ENCODE measurements at regions not wholly inside any gene's neighbourhood (a gene's known extent, or its start where the extent isn't known, plus 50 kb on each side); places are given as distances from the start of the nearest gene placed in this dataset.

DNA sequence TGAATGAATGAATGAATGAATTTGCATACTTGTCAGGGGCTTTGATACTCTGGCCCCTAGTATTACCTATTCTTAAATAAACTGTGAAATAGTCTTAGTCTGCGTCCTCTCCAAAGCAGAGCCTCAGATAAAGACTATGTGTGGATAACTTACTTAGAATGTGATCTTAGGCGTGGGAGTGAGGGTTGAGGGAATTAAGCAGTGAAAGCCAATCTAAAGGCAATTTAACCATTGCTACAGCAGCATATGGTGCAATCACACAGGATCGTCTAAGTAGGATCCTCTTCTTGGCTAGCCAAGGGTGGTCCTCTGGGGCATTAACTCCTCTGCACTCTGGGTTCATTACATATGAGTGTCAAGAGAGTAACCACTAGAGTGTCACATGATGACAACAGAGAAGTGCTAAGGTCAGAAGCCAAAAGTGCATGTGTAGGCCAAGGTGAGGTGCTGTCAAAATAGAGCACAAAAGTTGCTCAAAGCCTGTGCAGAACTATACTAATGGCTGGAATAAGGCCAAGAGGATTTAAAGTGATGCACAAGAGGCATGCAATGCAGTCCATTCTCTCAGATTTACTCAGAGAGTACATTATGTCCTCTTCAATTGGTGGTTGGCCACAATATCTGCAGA is 274.4 kb upstream of the SEMA6A start:
- TF ChIP-seq, protein P1, sequence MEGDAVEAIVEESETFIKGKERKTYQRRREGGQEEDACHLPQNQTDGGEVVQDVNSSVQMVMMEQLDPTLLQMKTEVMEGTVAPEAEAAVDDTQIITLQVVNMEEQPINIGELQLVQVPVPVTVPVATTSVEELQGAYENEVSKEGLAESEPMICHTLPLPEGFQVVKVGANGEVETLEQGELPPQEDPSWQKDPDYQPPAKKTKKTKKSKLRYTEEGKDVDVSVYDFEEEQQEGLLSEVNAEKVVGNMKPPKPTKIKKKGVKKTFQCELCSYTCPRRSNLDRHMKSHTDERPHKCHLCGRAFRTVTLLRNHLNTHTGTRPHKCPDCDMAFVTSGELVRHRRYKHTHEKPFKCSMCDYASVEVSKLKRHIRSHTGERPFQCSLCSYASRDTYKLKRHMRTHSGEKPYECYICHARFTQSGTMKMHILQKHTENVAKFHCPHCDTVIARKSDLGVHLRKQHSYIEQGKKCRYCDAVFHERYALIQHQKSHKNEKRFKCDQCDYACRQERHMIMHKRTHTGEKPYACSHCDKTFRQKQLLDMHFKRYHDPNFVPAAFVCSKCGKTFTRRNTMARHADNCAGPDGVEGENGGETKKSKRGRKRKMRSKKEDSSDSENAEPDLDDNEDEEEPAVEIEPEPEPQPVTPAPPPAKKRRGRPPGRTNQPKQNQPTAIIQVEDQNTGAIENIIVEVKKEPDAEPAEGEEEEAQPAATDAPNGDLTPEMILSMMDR (conservative IDR thresholded peaks at IDR 0.05; ENCODE audit: low read depth, low read length) = no peak

DNA sequence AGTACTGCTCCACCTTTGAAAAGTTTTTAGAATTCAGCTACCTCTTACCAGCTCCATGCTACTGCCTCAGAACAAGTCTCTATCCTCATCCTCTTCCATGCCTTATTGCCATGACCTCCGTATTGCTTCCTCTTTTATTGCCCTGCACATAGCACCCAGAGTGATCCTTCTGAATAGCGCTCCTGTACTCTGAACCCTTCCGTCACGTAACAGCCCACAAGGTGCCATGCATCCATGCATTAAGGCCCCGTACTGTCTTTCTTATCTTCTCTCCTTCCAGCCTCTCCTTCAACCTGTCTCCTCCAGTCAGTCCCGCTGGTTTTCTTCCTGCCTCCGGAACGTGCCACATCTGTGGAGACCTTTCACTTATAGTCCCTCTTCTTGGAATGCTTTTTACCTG is 273.3 kb upstream of the SEMA6A start:
- Histone ChIP-seq H3K4me2 (no peak overlapping the region), H3K79me2 (ENCODE audit: insufficient read depth, low read depth) (no peaks in the 10 kb centered on the region), H3K4me1 (ENCODE audit: low read depth, poor library complexity, severe bottlenecking) (no peaks in the 10 kb centered on the region), H2AFZ (ENCODE audit: low read depth) (no peak overlapping the region), H3K27ac (no peak overlapping the region), H3K36me3 (ENCODE audit: insufficient read depth) (no peaks in the 10 kb centered on the region), H3K27me3 (ENCODE audit: insufficient read depth, low read depth) (no peaks in the 10 kb centered on the region), H3K9ac (no peak overlapping the region), H3K4me3 (IDR thresholded peaks at IDR 0.05; ENCODE audit: insufficient read depth, low read depth, low read length) (no peak overlapping the region), H4K20me1 (ENCODE audit: insufficient read depth) (no peaks in the 10 kb centered on the region)
- TF ChIP-seq, protein P1 (conservative IDR thresholded peaks at IDR 0.05; ENCODE audit: low read depth, low read length) = no peak

More for the DNA sequence above, 274.4 kb upstream of the SEMA6A start:
- no peak overlapping the region for H3K9ac ChIP-seq
- H3K4me3 ChIP-seq (IDR thresholded peaks at IDR 0.05; ENCODE audit: insufficient read depth, low read depth, low read length) = no peak overlapping the region
- H4K20me1 ChIP-seq (ENCODE audit: insufficient read depth) = no peaks in the 10 kb centered on the region
- H3K4me2 ChIP-seq = no peak overlapping the region
- H3K27ac ChIP-seq = no peak overlapping the region
- H2AFZ ChIP-seq (ENCODE audit: low read depth) = no peak overlapping the region
- no peaks in the 10 kb centered on the region for H3K4me1 ChIP-seq (ENCODE audit: low read depth, poor library complexity, severe bottlenecking)
- no peaks in the 10 kb centered on the region for H3K36me3 ChIP-seq (ENCODE audit: insufficient read depth)
- no peaks in the 10 kb centered on the region for H3K27me3 ChIP-seq (ENCODE audit: insufficient read depth, low read depth)
- no peaks in the 10 kb centered on the region for H3K79me2 ChIP-seq (ENCODE audit: insufficient read depth, low read depth)

DNA sequence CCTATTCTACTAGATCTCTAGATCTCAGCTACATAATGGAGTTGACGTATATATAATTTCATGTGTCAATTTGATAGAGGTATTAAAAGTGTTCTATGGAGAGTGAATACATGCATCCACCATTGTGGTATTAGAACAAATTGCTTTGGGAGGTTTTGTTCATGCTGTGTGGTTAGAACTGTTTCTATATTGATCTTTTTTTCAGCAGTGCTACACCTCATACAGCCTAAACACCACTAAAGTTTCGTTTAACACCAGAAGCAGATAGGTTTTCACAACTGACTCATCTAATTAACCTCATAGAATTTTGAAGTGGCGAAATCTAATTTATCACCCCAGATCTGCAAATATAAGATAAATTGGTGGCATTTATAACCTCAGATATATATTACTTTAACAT is 269.4 kb upstream of the SEMA6A start:
- Histone ChIP-seq H3K36me3 (ENCODE audit: insufficient read depth) (no peaks in the 10 kb centered on the region), H3K27ac (no peak overlapping the region), H3K9ac (no peak overlapping the region), H3K4me1 (ENCODE audit: low read depth, poor library complexity, severe bottlenecking) (no peaks in the 10 kb centered on the region), H3K4me2 (no peak overlapping the region), H3K27me3 (ENCODE audit: insufficient read depth, low read depth) (no peaks in the 10 kb centered on the region), H3K4me3 (IDR thresholded peaks at IDR 0.05; ENCODE audit: insufficient read depth, low read depth, low read length) (no peak overlapping the region), H4K20me1 (ENCODE audit: insufficient read depth) (no peaks in the 10 kb centered on the region), H2AFZ (ENCODE audit: low read depth) (no peak overlapping the region), H3K79me2 (ENCODE audit: insufficient read depth, low read depth) (no peaks in the 10 kb centered on the region)
- TF ChIP-seq, protein P1 (conservative IDR thresholded peaks at IDR 0.05; ENCODE audit: low read depth, low read length) = no peak

DNA sequence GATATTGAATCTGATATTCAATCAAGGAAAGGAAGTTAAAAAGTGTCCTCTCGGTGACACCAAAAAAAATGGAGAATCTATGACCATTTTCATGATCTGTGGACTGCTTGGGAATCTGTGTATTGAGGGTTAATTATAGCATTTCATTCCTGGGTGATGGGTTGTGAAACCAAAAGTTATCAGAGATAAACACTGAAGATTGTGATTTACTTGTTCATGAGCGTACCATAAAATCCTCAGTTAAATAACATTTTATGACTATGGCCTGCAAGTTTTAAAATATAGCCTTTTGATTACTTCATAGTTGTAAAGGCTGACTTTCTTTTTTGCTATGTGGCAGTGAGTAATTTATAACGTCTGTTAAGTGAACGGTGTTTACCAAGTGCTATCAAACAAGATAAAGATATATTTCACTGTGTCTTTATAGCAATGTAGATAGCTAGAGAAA is 267.9 kb upstream of the SEMA6A start:
- TF ChIP-seq, protein P1 (conservative IDR thresholded peaks at IDR 0.05; ENCODE audit: low read depth, low read length) = no peak
- H3K79me2 ChIP-seq (ENCODE audit: insufficient read depth, low read depth) = no peaks in the 10 kb centered on the region
- H3K9ac ChIP-seq = no peak overlapping the region
- H3K4me3 ChIP-seq (IDR thresholded peaks at IDR 0.05; ENCODE audit: insufficient read depth, low read depth, low read length) = no peak overlapping the region
- no peaks in the 10 kb centered on the region for H4K20me1 ChIP-seq (ENCODE audit: insufficient read depth)
- no peak overlapping the region for H3K27ac ChIP-seq
- H3K4me1 ChIP-seq (ENCODE audit: low read depth, poor library complexity, severe bottlenecking) = no peaks in the 10 kb centered on the region
- H3K4me2 ChIP-seq = no peak overlapping the region
- no peaks in the 10 kb centered on the region for H3K36me3 ChIP-seq (ENCODE audit: insufficient read depth)
- H2AFZ ChIP-seq (ENCODE audit: low read depth) = no peak overlapping the region
- H3K27me3 ChIP-seq (ENCODE audit: insufficient read depth, low read depth) = no peaks in the 10 kb centered on the region

Measured in KMS-11 (cell line).